Activated B cell treated with CpG ODN at 0.5 μM for 24 hours (primary cell): ENCODE measurements at regions not wholly inside any gene's neighbourhood (a gene's known extent, or its start where the extent isn't known, plus 50 kb on each side); places are given as distances from the start of the nearest gene placed in this dataset.

Source experiments
- ATAC-seq: fragments of 200-7000 bp; cut with Tn5 transposase; one replicate; pipeline ENCODE4 v1.10.0; 2021; ENCODE audit warnings: low read depth, mild to moderate bottlenecking, moderate library complexity
- CTCF ChIA-PET: fragments of 350-600 bp; sonication (Branson Sonifier 250); formaldehyde crosslinking; loops from one replicate; lab custom pipeline; 2021; ENCODE audit warnings: antibody characterized with exemption; lab: Charles Lee
- POLR2A ChIA-PET: fragments of 350-600 bp; sonication (Branson Sonifier 250); formaldehyde crosslinking; loops from one replicate; lab custom pipeline; 2021; ENCODE audit warnings: antibody characterized with exemption; lab: Charles Lee
- DNase-seq: peaks from one replicate; pipeline ENCODE4 v3.0.0; 2022
- H3K27ac Mint-ChIP-seq: one replicate; pipeline ENCODE4 v1.8.0; 2020; ENCODE audit warnings: mixed read lengths
- H3K27me3 Mint-ChIP-seq: one replicate; pipeline ENCODE4 v1.8.0; 2021; ENCODE audit warnings: mixed read lengths
- H3K36me3 Mint-ChIP-seq: one replicate; pipeline ENCODE4 v1.8.0; 2021; ENCODE audit warnings: low read depth, mixed read lengths
- H3K4me1 Mint-ChIP-seq: one replicate; pipeline ENCODE4 v1.8.0; 2021; ENCODE audit warnings: mixed read lengths
- H3K4me3 Mint-ChIP-seq: one replicate; pipeline ENCODE4 v1.8.0; 2020; ENCODE audit warnings: mild to moderate bottlenecking, mixed read lengths
- H3K9me3 Mint-ChIP-seq: one replicate; pipeline ENCODE4 v1.8.0; 2020; ENCODE audit warnings: mixed read lengths
- CTCF ChIP-seq: fragments of 200-600 bp; IDR thresholded peaks from one replicate; pipeline ENCODE4 v1.8.0; 2022; ENCODE audit warnings: antibody characterized with exemption, mild to moderate bottlenecking
- intact Hi-C: fragments of 100-400 bp; cut with micrococcal nuclease; formaldehyde crosslinking; loops from one replicate; pipeline ENCODE4 v1.15.1; 2024

GRCh38 chr20:12057778-12058177 lies 140.1 kb downstream of the BTBD3 start:
- Mint-ChIP-seq H3K4me1 (peaks cover 21% of the 10 kb centered on the region), H3K36me3 (no peaks in the 10 kb centered on the region), H3K27me3 (no peaks in the 10 kb centered on the region), H3K27ac (no peak overlapping the region), H3K9me3 (peaks cover 8% of the 10 kb centered on the region), H3K4me3 (no peak overlapping the region)
- ChIA-PET POLR2A (no interaction called here), CTCF (no interaction called here)
- TF ChIP-seq CTCF: no peak
- DNase-seq: no peak
- no peak for ATAC-seq
- intact Hi-C loops: no loop called here

GRCh38 chr20:12058216-12058615 lies 140.5 kb downstream of the BTBD3 start:
- intact Hi-C loops: no loop called here
- DNase-seq: no peak
- Mint-ChIP-seq H3K4me1 (peaks cover 17% of the 10 kb centered on the region), H3K36me3 (no peaks in the 10 kb centered on the region), H3K9me3 (peaks cover 8% of the 10 kb centered on the region), H3K27me3 (no peaks in the 10 kb centered on the region), H3K4me3 (no peak overlapping the region), H3K27ac (no peak overlapping the region)
- CTCF ChIA-PET: no interaction called here
- no peak for TF ChIP-seq CTCF
- no peak for ATAC-seq
- POLR2A ChIA-PET: no interaction called here

- ATAC-seq (no peak), DNase-seq (no peak)
- peaks cover 8% of the 10 kb centered on the region for H3K9me3 Mint-ChIP-seq
- TF ChIP-seq CTCF: no peak
- H3K27ac Mint-ChIP-seq: no peak overlapping the region
- no peaks in the 10 kb centered on the region for H3K36me3 Mint-ChIP-seq
- ChIA-PET CTCF (no interaction called here), POLR2A (no interaction called here)
- intact Hi-C loops: no loop called here
- no peaks in the 10 kb centered on the region for H3K4me1 Mint-ChIP-seq
- H3K27me3 Mint-ChIP-seq: no peaks in the 10 kb centered on the region
- H3K4me3 Mint-ChIP-seq: no peak overlapping the region
These were observed 143.8 kb downstream of the BTBD3 start for GRCh38 chr20:12061466-12061865.

GRCh38 chr20:12063106-12063684 lies 145.5 kb downstream of the BTBD3 start:
- ChIA-PET CTCF (no interaction called here), POLR2A (no interaction called here)
- Mint-ChIP-seq H3K27ac (no peak overlapping the region), H3K27me3 (no peaks in the 10 kb centered on the region), H3K4me3 (no peak overlapping the region), H3K36me3 (no peaks in the 10 kb centered on the region), H3K4me1 (no peaks in the 10 kb centered on the region), H3K9me3 (peaks cover 8% of the 10 kb centered on the region)
- intact Hi-C loops: no loop called here
- ATAC-seq: no peak
- no peak for TF ChIP-seq CTCF
- no peak for DNase-seq

- intact Hi-C loops: no loop called here
- no peaks in the 10 kb centered on the region for H3K4me1 Mint-ChIP-seq
- CTCF ChIA-PET: no interaction called here
- no peak overlapping the region for H3K4me3 Mint-ChIP-seq
- no peaks in the 10 kb centered on the region for H3K27me3 Mint-ChIP-seq
- ATAC-seq (no peak), DNase-seq (no peak)
- TF ChIP-seq CTCF: no peak
- peaks cover 2% of the 10 kb centered on the region for H3K9me3 Mint-ChIP-seq
- H3K36me3 Mint-ChIP-seq: no peaks in the 10 kb centered on the region
- H3K27ac Mint-ChIP-seq: no peak overlapping the region
- POLR2A ChIA-PET: no interaction called here
These were observed 146.8 kb downstream of the BTBD3 start for GRCh38 chr20:12064540-12064939.
